Left cardiac atrium (tissue), 4 donors: ENCODE measurements at regions not wholly inside any gene's neighbourhood (a gene's known extent, or its start where the extent isn't known, plus 50 kb on each side); places are given as distances from the start of the nearest gene placed in this dataset.
"Not testable (repeated sequence)": the region's sequence is repeated elsewhere in the genome, so short reads cannot be mapped to it uniquely, and the experiment has no call there.

Source experiments
- ATAC-seq, 2 donors: fragments of 200-7000 bp; cut with Tn5 transposase; one replicate each; pipeline ENCODE4 v1.9.1; 2020; ENCODE audit warnings: mild to moderate bottlenecking in 2 of 2, moderate library complexity in 2 of 2
- DNase-seq: peaks from one replicate; pipeline ENCODE4 v3.0.0-alpha.2; 2020
- intact Hi-C, 2 donors: fragments of 100-400 bp; cut with DNase I; formaldehyde crosslinking; loops; one replicate each; pipeline versions ENCODE4 v1.14.1 to v1.15.1; 2022 to 2023
- donor health status: DM: no; HTN: yes; CAD: no.
- donor health status: DM: no; HTN: yes; CAD: no; lungs with severe emphysema.
- donor health status: DM: yes; HTN: yes; CAD: no.
- donor health status: Dilated cardiomyopathy.

- ATAC-seq (peak; percentile 72 to 76), DNase-seq (peak; percentile 62)
- intact Hi-C loops, result loop anchor here (2.0 to 5.0 kb wide), 2 partner anchors 1297 to 1298 kb away; no protein-coding TSS in a partner anchor
These were observed 276.1 kb upstream of the NCKAP5 start for GRCh38 chr2:133844214-133844892.

DNA sequence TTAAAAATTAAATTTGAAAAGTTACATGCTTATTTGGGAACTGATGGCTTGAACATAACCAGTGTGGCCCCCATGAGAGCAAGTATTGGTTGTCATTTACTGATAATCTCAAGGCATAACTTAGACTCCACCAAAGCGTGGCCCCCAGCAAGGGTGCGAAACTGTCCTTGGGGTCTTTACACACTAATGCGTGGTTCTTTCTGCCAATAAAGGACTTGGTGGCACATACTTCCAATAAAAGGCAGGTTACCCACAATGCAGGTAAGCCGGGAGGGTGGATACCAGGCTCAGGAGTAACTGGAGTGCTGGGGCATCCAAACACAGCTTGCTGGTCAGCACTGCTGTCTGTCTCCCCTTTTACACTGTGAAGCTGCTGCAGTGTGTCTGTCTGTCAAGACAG is 278.2 kb upstream of the NCKAP5 start:
- intact Hi-C loops, result no loop called here
- DNase-seq (no peak), ATAC-seq (no peak)

GRCh38 chr2:133847591-133847990 is 279.3 kb upstream of the NCKAP5 start:
- intact Hi-C loops, result no loop called here
- ATAC-seq, result no peak
- DNase-seq, result no peak

DNA sequence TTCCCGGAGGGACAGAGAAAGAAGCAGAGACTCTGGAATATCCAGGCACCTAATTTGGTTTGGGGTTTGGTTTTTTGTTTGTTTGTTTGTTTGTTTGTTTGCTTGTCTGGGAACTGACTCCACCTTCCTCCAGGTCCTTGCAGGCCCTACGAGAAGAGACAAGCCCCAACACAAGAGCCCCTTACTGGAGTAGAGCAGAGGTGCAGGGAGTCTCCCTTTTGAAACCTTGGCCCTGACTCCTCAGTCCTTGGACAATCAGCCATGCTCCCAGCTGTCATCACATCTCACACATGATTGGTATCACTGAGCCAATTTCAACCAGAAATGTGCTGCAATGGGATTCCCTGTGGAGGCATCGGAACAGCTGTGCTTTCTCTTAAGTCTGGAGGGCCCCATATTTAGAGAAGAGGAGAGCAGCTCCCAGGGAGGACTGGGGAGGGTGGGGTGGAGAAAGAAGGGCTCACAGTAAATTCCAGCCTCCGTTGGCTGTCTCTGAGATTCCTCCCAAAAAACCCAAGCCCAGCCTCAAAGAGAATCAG is 279.9 kb upstream of the NCKAP5 start:
- peak; percentile 27 to 69 for ATAC-seq
- no peak for DNase-seq
- intact Hi-C loops, result no loop called here

DNA sequence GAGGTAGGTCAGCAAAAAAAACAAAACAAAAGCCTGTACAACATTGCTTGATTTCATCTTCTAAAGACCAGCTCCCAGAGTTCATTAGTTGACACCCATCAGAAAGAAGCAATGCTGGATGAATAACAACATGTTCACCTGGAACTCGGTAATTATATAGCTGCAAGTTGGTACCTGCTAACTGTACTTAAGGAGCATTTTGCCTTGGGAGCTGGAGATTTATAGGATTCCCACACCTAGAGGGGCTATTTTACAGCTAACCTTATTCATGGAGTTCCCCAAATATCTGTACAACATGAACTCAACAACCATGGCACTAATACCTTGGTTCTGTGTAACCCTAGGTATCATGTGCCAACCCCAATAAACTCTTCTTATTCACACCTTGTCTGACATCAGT is 281.1 kb upstream of the NCKAP5 start:
- no peak for DNase-seq
- no peak for ATAC-seq
- intact Hi-C loops, result no loop called here

GRCh38 chr2:133854603-133855200 is 286.4 kb upstream of the NCKAP5 start:
- intact Hi-C loops, result no loop called here
- DNase-seq, result no peak
- no peak for ATAC-seq

- intact Hi-C loops, result no loop called here
- ATAC-seq (no peak), DNase-seq (no peak)
These were observed 287.3 kb upstream of the NCKAP5 start for GRCh38 chr2:133855526-133855925.

- DNase-seq, result no peak
- no peak for ATAC-seq
These were observed 288.4 kb upstream of the NCKAP5 start for GRCh38 chr2:133856678-133857077.

DNA sequence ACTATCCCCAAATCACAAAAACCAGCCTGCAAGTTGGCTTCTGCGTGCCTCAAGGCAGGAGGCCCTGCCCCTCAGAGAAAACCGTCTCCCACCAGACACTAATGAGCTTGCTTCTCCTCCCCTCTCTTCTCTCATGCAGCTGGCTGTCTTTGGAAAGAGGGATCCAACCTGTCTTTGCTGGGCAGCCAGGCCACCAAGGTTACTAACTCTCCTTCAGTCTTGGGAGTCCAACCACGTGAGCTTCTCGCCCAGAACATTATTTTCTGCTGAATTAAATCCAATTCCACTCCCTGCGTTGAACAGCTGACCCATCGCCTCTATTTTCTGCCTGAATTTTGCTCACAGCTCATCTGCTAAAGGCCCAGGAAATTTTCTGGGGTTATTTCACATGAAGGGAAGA is 291.3 kb upstream of the NCKAP5 start:
- no peak for ATAC-seq
- intact Hi-C loops, result no loop called here
- no peak for DNase-seq

More at GRCh38 chr2:133856678-133857077, 288.4 kb upstream of the NCKAP5 start:
- intact Hi-C loops, result no loop called here

- intact Hi-C loops, result no loop called here
These were observed 294.2 kb upstream of the NCKAP5 start for GRCh38 chr2:133862400-133862977.

GRCh38 chr2:133863106-133863800 is 295.0 kb upstream of the NCKAP5 start:
- no peak for DNase-seq
- intact Hi-C loops, result no loop called here
- no peak for ATAC-seq

More at GRCh38 chr2:133862400-133862977, 294.2 kb upstream of the NCKAP5 start:
- DNase-seq, result no peak
- no peak for ATAC-seq

DNA sequence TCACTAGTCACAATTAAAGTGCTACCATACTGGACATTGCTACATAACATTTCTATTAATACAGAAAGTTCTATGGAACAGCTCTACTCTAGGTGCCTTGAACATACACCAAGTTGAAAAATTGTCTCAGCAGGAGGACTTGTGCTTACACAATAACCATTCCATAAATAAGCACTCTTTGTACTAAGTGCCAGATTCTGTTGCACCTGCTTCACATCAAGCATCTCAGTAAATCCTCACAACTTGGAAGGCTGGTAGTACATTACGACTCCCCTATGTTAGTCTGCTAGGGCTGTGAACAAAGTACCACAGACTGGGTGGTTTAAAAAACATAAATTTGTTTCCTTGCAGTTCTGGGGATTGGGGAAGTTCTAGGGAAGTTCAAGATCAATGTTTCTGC is 296.9 kb upstream of the NCKAP5 start:
- DNase-seq (no peak), ATAC-seq (no peak)
- intact Hi-C loops, result no loop called here

DNA sequence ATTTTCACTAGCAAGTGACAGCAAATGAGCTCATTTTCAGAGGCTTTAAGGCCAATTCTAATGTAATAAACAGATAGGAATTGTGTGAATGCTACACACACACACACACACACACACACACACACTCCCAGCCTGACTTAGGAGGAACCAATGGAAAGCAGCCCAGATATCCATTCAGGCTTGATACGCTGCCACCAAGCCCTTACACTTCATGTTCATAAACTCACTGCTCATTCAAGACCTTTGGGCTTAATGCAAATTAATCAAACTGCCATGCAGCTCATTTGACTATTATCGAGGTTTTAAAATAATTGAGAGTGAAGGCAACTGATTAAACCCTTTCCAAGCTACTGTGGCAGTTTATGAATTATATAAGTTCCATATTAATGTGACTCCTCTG is 298.9 kb upstream of the NCKAP5 start:
- DNase-seq (no peak), ATAC-seq (no peak)
- intact Hi-C loops, result no loop called here

GRCh38 chr2:133871545-133872209 is 303.4 kb upstream of the NCKAP5 start:
- DNase-seq (no peak), ATAC-seq (no peak)
- intact Hi-C loops, result no loop called here

GRCh38 chr2:133878326-133878725 is 310.1 kb upstream of the NCKAP5 start:
- DNase-seq, result no peak
- intact Hi-C loops, result no loop called here
- ATAC-seq, result no peak

DNA sequence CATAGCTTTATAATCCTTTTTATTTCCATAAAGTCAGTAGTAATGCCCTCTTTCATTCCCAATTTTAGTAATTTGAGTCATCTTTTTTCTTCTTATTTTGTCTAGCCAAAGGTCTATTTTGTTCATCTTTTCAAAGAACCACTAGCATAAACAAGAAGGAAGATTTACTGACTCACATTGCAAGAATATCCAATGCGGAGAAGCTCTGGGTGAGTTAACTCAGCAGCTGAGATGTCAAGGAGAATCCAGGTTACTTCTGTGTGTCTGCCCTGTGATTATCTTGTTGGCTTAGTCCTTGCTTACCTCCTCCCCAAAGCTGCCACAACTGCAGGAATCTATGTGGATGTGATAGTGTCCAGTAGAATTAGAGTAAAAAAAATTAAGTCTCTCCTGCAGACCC is 311.4 kb upstream of the NCKAP5 start:
- no peak for DNase-seq
- ATAC-seq, result no peak
- intact Hi-C loops, result loop anchor here (10.0 kb wide), 4 partner anchors 225 to 1035 kb away; partner anchors contain the start of gene CCNT2 (in 1 of the 2)

DNA sequence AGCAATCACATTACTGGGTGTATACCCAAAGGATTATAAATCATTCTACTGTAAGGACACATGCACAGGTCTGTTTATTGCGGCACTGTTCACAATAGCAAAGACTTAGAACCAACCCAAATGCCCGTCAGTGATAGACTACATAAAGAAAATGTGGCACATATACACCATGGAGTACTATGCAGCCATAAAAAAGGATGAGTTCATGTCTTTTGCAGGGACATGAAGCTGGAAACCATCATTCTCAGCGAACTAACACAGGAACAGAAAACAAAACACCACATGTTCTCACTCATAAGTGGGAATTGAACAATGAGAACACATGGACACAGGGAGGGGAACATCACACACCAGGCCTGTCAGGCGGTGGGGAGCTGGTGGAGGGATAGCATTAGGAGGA is 313.9 kb upstream of the NCKAP5 start:
- not testable (repeated sequence) for DNase-seq, ATAC-seq
- intact Hi-C loops, result loop anchor here (10.0 kb wide), 4 partner anchors 223 to 1033 kb away; partner anchors contain the start of gene CCNT2 (in 1 of the 2)

GRCh38 chr2:133884739-133885381 is 316.6 kb upstream of the NCKAP5 start:
- intact Hi-C loops, result loop anchor here (5.0 to 10.0 kb wide), 5 partner anchors 220 to 1030 kb away; partner anchors contain the start of gene CCNT2 (in 1 of the 2)
- DNase-seq (no peak), ATAC-seq (no peak)
